ENCODE measurements at regions not wholly inside any gene's neighbourhood (a gene's known extent, or its start where the extent isn't known, plus 50 kb on each side); places are given as distances from the start of the nearest gene placed in this dataset.

GRCh38 chr13:65629926-65630325 lies 1600.2 kb downstream of the PCDH9 start:
- no peak for TF ChIP-seq CTCF (IDR thresholded peaks at IDR 0.05; ENCODE audit: insufficient read depth, low read length, severe bottlenecking)
- no peak for DNase-seq (ENCODE audit: low read depth)
- no peak for FAIRE-seq
- H3K27me3 ChIP-seq (ENCODE audit: control insufficient read depth, insufficient read depth, low read length) = no peaks in the 10 kb centered on the region
- no peak overlapping the region for H3K4me3 ChIP-seq (ENCODE audit: low read depth, low read length)
- H3K36me3 ChIP-seq (ENCODE audit: control insufficient read depth, insufficient read depth, low read length) = no peaks in the 10 kb centered on the region

GRCh38 chr13:65623148-65623547 lies 1607.0 kb downstream of the PCDH9 start:
- no peaks in the 10 kb centered on the region for H3K36me3 ChIP-seq (ENCODE audit: control insufficient read depth, insufficient read depth, low read length)
- no peak overlapping the region for H3K4me3 ChIP-seq (ENCODE audit: low read depth, low read length)
- H3K27me3 ChIP-seq (ENCODE audit: control insufficient read depth, insufficient read depth, low read length) = no peaks in the 10 kb centered on the region
- FAIRE-seq = no peak
- DNase-seq (ENCODE audit: low read depth) = no peak
- TF ChIP-seq CTCF (IDR thresholded peaks at IDR 0.05; ENCODE audit: insufficient read depth, low read length, severe bottlenecking) = no peak

GRCh38 chr13:65615506-65615905 lies 1614.6 kb downstream of the PCDH9 start:
- TF ChIP-seq CTCF (IDR thresholded peaks at IDR 0.05; ENCODE audit: insufficient read depth, low read length, severe bottlenecking) = no peak
- H3K27me3 ChIP-seq (ENCODE audit: control insufficient read depth, insufficient read depth, low read length) = no peaks in the 10 kb centered on the region
- DNase-seq (ENCODE audit: low read depth) (no peak), FAIRE-seq (no peak)
- H3K36me3 ChIP-seq (ENCODE audit: control insufficient read depth, insufficient read depth, low read length) = no peaks in the 10 kb centered on the region
- no peak overlapping the region for H3K4me3 ChIP-seq (ENCODE audit: low read depth, low read length)

GRCh38 chr13:65613004-65613403 lies 1617.1 kb downstream of the PCDH9 start:
- TF ChIP-seq CTCF (IDR thresholded peaks at IDR 0.05; ENCODE audit: insufficient read depth, low read length, severe bottlenecking) = no peak
- H3K36me3 ChIP-seq (ENCODE audit: control insufficient read depth, insufficient read depth, low read length) = no peaks in the 10 kb centered on the region
- H3K4me3 ChIP-seq (ENCODE audit: low read depth, low read length) = no peak overlapping the region
- DNase-seq (ENCODE audit: low read depth) (no peak), FAIRE-seq (no peak)
- no peaks in the 10 kb centered on the region for H3K27me3 ChIP-seq (ENCODE audit: control insufficient read depth, insufficient read depth, low read length)

- FAIRE-seq (no peak), DNase-seq (ENCODE audit: low read depth) (no peak)
- Histone ChIP-seq H3K27me3 (ENCODE audit: control insufficient read depth, insufficient read depth, low read length) (no peaks in the 10 kb centered on the region), H3K36me3 (ENCODE audit: control insufficient read depth, insufficient read depth, low read length) (no peaks in the 10 kb centered on the region), H3K4me3 (ENCODE audit: low read depth, low read length) (no peak overlapping the region)
- TF ChIP-seq CTCF (IDR thresholded peaks at IDR 0.05; ENCODE audit: insufficient read depth, low read length, severe bottlenecking) = no peak
Measured at GRCh38 chr13:65609350-65609749, 1620.8 kb downstream of the PCDH9 start.

GRCh38 chr13:65606622-65607021 lies 1623.5 kb downstream of the PCDH9 start:
- FAIRE-seq = no peak
- no peaks in the 10 kb centered on the region for H3K36me3 ChIP-seq (ENCODE audit: control insufficient read depth, insufficient read depth, low read length)
- TF ChIP-seq CTCF (IDR thresholded peaks at IDR 0.05; ENCODE audit: insufficient read depth, low read length, severe bottlenecking) = no peak
- H3K27me3 ChIP-seq (ENCODE audit: control insufficient read depth, insufficient read depth, low read length) = no peaks in the 10 kb centered on the region
- DNase-seq (ENCODE audit: low read depth) = no peak
- no peak overlapping the region for H3K4me3 ChIP-seq (ENCODE audit: low read depth, low read length)
